ENCODE measurements at regions not wholly inside any gene's neighbourhood (a gene's known extent, or its start where the extent isn't known, plus 50 kb on each side); places are given as distances from the start of the nearest gene placed in this dataset.

DNA sequence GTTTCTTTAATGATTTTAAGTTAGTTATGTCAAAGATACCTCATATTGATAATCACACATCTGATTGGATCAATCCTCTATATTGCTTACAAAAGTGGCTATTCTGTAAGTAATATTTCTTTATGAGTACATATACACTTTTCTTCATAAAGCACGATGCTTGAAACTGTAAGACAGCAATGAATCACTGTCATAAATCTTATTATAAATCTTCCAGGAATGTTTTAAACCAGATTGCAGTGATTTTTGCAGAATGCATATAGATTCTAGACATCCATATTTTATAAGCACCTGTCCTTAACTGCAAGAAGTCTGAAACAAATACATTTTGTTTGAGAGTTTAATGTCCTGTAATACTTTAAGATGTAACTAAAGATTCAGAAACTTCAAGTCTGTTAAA lies 367.0 kb upstream of the FANCL start:
- ATAC-seq (ENCODE audit: insufficient number of reproducible peaks, low FRiP score, low read depth), result no peak

DNA sequence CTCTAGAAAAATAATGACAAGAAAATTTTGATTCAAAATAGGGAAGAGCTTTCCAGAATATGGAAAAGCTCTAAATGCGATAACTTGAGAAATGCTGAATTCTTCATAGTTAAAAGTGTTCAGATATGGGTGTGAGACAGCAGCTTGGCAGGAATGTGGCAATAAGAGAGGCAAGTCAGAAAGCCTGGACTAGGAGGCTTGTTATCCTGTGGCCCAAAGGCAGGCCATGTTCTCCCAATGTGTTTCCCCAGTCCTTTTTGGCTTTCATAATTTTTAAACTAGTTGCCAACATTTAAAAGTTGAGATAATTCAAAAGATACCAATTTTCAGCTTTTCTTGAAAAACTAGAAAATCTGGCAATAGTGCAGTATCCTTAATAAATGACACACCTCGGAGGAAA lies 366.3 kb upstream of the FANCL start:
- no peak for TF ChIP-seq CTCF (IDR thresholded peaks at IDR 0.05)
- H3K27ac ChIP-seq, result no peak overlapping the region
- no peak overlapping the region for H3K4me3 ChIP-seq
- H3K4me1 ChIP-seq (ENCODE audit: control insufficient read depth in 1 of 2, low read depth in 2 of 2), result no peaks in the 10 kb centered on the region
- H3K36me3 ChIP-seq, result no peaks in the 10 kb centered on the region
- DNase-seq (ENCODE audit: low spot score) (no peak), ATAC-seq (ENCODE audit: insufficient number of reproducible peaks, low FRiP score, low read depth) (no peak)
- no peaks in the 10 kb centered on the region for H3K9me3 ChIP-seq
- H3K27me3 ChIP-seq (replicated peaks; ENCODE audit: insufficient read depth), result no peaks in the 10 kb centered on the region

More for the DNA sequence above, 367.0 kb upstream of the FANCL start:
- Histone ChIP-seq H3K4me3 (no peak overlapping the region), H3K9me3 (no peaks in the 10 kb centered on the region), H3K27me3 (replicated peaks; ENCODE audit: insufficient read depth) (no peaks in the 10 kb centered on the region), H3K27ac (no peak overlapping the region), H3K4me1 (ENCODE audit: control insufficient read depth in 1 of 2, low read depth in 2 of 2) (no peaks in the 10 kb centered on the region), H3K36me3 (no peaks in the 10 kb centered on the region)
- TF ChIP-seq CTCF (IDR thresholded peaks at IDR 0.05), result no peak
- DNase-seq (ENCODE audit: low spot score), result no peak

GRCh38 chr2:58606799-58607198 lies 365.7 kb upstream of the FANCL start:
- no peaks in the 10 kb centered on the region for H3K4me1 ChIP-seq (ENCODE audit: control insufficient read depth in 1 of 2, low read depth in 2 of 2)
- no peak overlapping the region for H3K27ac ChIP-seq
- H3K4me3 ChIP-seq, result no peak overlapping the region
- H3K9me3 ChIP-seq, result no peaks in the 10 kb centered on the region
- DNase-seq (ENCODE audit: low spot score) (no peak), ATAC-seq (ENCODE audit: insufficient number of reproducible peaks, low FRiP score, low read depth) (no peak)
- no peaks in the 10 kb centered on the region for H3K36me3 ChIP-seq
- no peaks in the 10 kb centered on the region for H3K27me3 ChIP-seq (replicated peaks; ENCODE audit: insufficient read depth)
- no peak for TF ChIP-seq CTCF (IDR thresholded peaks at IDR 0.05)

- DNase-seq (ENCODE audit: low spot score) (no peak), ATAC-seq (ENCODE audit: insufficient number of reproducible peaks, low FRiP score, low read depth) (no peak)
- TF ChIP-seq CTCF (IDR thresholded peaks at IDR 0.05), result no peak
- no peaks in the 10 kb centered on the region for H3K36me3 ChIP-seq
- no peaks in the 10 kb centered on the region for H3K9me3 ChIP-seq
- H3K27me3 ChIP-seq (replicated peaks; ENCODE audit: insufficient read depth), result no peaks in the 10 kb centered on the region
- no peak overlapping the region for H3K27ac ChIP-seq
- H3K4me1 ChIP-seq (ENCODE audit: control insufficient read depth in 1 of 2, low read depth in 2 of 2), result no peaks in the 10 kb centered on the region
- H3K4me3 ChIP-seq, result no peak overlapping the region
Observed at GRCh38 chr2:58604096-58604495, 363.0 kb upstream of the FANCL start.

GRCh38 chr2:58601017-58601416 lies 359.9 kb upstream of the FANCL start:
- no peak for ATAC-seq (ENCODE audit: insufficient number of reproducible peaks, low FRiP score, low read depth)
- no peak for TF ChIP-seq CTCF (IDR thresholded peaks at IDR 0.05)

More at GRCh38 chr2:58601017-58601416, 359.9 kb upstream of the FANCL start:
- Histone ChIP-seq H3K27ac (no peak overlapping the region), H3K36me3 (no peaks in the 10 kb centered on the region), H3K9me3 (no peaks in the 10 kb centered on the region), H3K4me1 (ENCODE audit: control insufficient read depth in 1 of 2, low read depth in 2 of 2) (no peaks in the 10 kb centered on the region), H3K27me3 (replicated peaks; ENCODE audit: insufficient read depth) (no peaks in the 10 kb centered on the region), H3K4me3 (no peak overlapping the region)
- no peak for DNase-seq (ENCODE audit: low spot score)
